SK-N-SH treated with all-trans-retinoic acid at 6 μM for 48 hours (cell line): ENCODE measurements at regions not wholly inside any gene's neighbourhood (a gene's known extent, or its start where the extent isn't known, plus 50 kb on each side); places are given as distances from the start of the nearest gene placed in this dataset.

Source experiments
- ATAC-seq: fragments of 200-7000 bp; cut with Tn5 transposase; 3 replicates; pipeline ENCODE4 v1.9.1; 2020; ENCODE audit warnings: mild to moderate bottlenecking, moderate library complexity
- ARNTL ChIP-seq: fragments of 450-650 bp; formaldehyde crosslinking; IDR thresholded peaks from 2 replicates; pipeline ENCODE4 v1.5.0; 2020; ENCODE audit warnings: low read depth, mild to moderate bottlenecking, moderate library complexity, borderline replicate concordance
- BACH2 ChIP-seq: fragments of 250-450 bp; sonication (Bioruptor Pico); IDR thresholded peaks from 2 replicates; pipeline ENCODE4 v1.9.0; 2021; ENCODE audit warnings: mild to moderate bottlenecking, borderline replicate concordance
- CREB5 ChIP-seq: fragments of 250-450 bp; sonication (Bioruptor Pico); IDR thresholded peaks from 2 replicates; pipeline ENCODE4 v1.5.1; 2020; ENCODE audit warnings: low read depth, mild to moderate bottlenecking, moderate library complexity
- CSDC2 ChIP-seq: fragments of 250-450 bp; sonication (Bioruptor Pico); IDR thresholded peaks from 2 replicates; pipeline ENCODE4 v1.5.0; 2020; ENCODE audit warnings: mild to moderate bottlenecking, moderate library complexity
- ESRRG ChIP-seq: fragments of 250-450 bp; sonication (Bioruptor Pico); IDR thresholded peaks from 2 replicates; pipeline ENCODE4 v1.6.1; 2021; ENCODE audit warnings: mild to moderate bottlenecking
- GLIS3 ChIP-seq: fragments of 250-450 bp; sonication (Bioruptor Pico); IDR thresholded peaks from 2 replicates; pipeline ENCODE4 v1.5.0; 2020; ENCODE audit warnings: mild to moderate bottlenecking, moderate library complexity
- ISL1 ChIP-seq: fragments of 250-450 bp; sonication (Bioruptor Pico); IDR thresholded peaks from 2 replicates; pipeline ENCODE4 v2.1.2; 2022; ENCODE audit warnings: mild to moderate bottlenecking, moderate library complexity
- OSR1 ChIP-seq: fragments of 250-450 bp; sonication (Bioruptor Pico); IDR thresholded peaks from 2 replicates; pipeline ENCODE4 v1.8.0; 2022; ENCODE audit warnings: moderate library complexity, mild to moderate bottlenecking, inconsistent platforms
- PATZ1 ChIP-seq: fragments of 250-450 bp; sonication (Bioruptor Pico); IDR thresholded peaks from 2 replicates; pipeline ENCODE4 v1.8.0; 2020; ENCODE audit warnings: mild to moderate bottlenecking, moderate library complexity, borderline replicate concordance
- PPARA ChIP-seq: fragments of 250-450 bp; sonication (Bioruptor Pico); IDR thresholded peaks from 2 replicates; pipeline ENCODE4 v1.5.0; 2020; ENCODE audit warnings: mild to moderate bottlenecking, borderline replicate concordance
- SNAI2 ChIP-seq: fragments of 250-450 bp; sonication (Bioruptor Pico); IDR thresholded peaks from 2 replicates; pipeline ENCODE4 v1.5.0; 2020; ENCODE audit warnings: mild to moderate bottlenecking, moderate library complexity
- TCF4 ChIP-seq: fragments of 250-450 bp; sonication (Bioruptor Pico); IDR thresholded peaks from 2 replicates; pipeline ENCODE4 v1.8.0; 2021; ENCODE audit warnings: mild to moderate bottlenecking, moderate library complexity, borderline replicate concordance
- TSHZ2 ChIP-seq: fragments of 250-450 bp; sonication (Bioruptor Pico); IDR thresholded peaks from 2 replicates; pipeline ENCODE4 v1.5.0; 2020; ENCODE audit warnings: mild to moderate bottlenecking, moderate library complexity
- ZC3H10 ChIP-seq: fragments of 250-450 bp; sonication (Bioruptor Pico); IDR thresholded peaks from 2 replicates; pipeline ENCODE4 v1.5.1; 2021; ENCODE audit warnings: mild to moderate bottlenecking, moderate library complexity
- ZFP3 ChIP-seq: fragments of 250-450 bp; sonication (Bioruptor Pico); IDR thresholded peaks from 2 replicates; pipeline ENCODE4 v1.5.0; 2020; ENCODE audit warnings: mild to moderate bottlenecking, moderate library complexity
- ZFP30 ChIP-seq: fragments of 450-650 bp; formaldehyde crosslinking; IDR thresholded peaks from 2 replicates; pipeline ENCODE4 v1.5.0; 2022; ENCODE audit warnings: mild to moderate bottlenecking, moderate library complexity
- ZNF565 ChIP-seq: fragments of 450-650 bp; formaldehyde crosslinking; conservative IDR thresholded peaks from 2 replicates; pipeline ENCODE4 v1.5.0; 2020; ENCODE audit warnings: low read depth, mild to moderate bottlenecking, moderate library complexity
- ZNF70 ChIP-seq: fragments of 450-650 bp; formaldehyde crosslinking; IDR thresholded peaks from 2 replicates; pipeline ENCODE4 v1.5.0; 2020; ENCODE audit warnings: mild to moderate bottlenecking, moderate library complexity
- ZNF8 ChIP-seq: fragments of 450-650 bp; formaldehyde crosslinking; IDR thresholded peaks from 2 replicates; pipeline ENCODE4 v1.5.0; 2020; ENCODE audit warnings: mild to moderate bottlenecking, moderate library complexity
- TF ChIP-seq, protein P1 (sequence below): fragments of 250-450 bp; sonication (Bioruptor Pico); IDR thresholded peaks from 2 replicates; pipeline ENCODE4 v1.5.1; 2021; ENCODE audit warnings: mild to moderate bottlenecking, moderate library complexity

DNA sequence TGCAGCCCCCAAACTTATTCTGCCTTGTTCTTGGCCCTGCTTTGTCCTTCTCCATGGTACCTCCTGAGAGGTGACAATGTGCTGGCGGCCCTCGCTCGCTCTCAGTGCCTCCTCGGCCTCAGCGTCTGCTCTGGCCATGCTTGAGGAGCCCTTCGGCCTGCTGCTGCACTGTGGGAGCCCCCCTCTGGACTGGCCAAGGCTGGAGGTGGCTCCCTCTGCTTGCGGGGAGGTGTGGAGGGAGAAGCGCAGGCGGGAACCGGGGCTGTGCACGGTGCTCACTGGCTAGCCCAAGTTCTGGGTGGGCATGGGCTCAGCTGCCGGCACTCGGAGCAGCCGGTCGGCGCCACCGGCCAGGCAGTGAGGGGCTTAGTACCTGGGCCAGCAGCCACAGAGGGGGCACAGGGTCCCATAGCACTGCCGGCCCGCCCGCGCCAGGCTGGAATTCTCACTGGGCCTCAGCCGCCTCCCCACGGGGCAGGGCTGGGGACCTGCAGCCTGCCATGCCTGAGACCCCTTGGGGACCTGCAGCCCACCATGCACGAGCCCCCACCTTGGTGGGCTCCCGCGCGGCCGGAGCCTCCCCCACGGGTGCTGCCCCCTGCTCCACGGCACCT is 55.9 kb upstream of the RALGAPA2 start:
- TF ChIP-seq ARNTL (CRISPR knock-in tag): no peak
- no peak for TF ChIP-seq ESRRG
- TF ChIP-seq TCF4 (CRISPR knock-in tag): no peak
- no peak for TF ChIP-seq PPARA (CRISPR knock-in tag)
- no peak for TF ChIP-seq ZFP3 (CRISPR knock-in tag)
- TF ChIP-seq GLIS3 (CRISPR knock-in tag): no peak
- no peak for TF ChIP-seq OSR1 (CRISPR knock-in tag)
- TF ChIP-seq TSHZ2 (CRISPR knock-in tag): no peak
- no peak for TF ChIP-seq ZNF565 (CRISPR knock-in tag)
- ATAC-seq: no peak

DNA sequence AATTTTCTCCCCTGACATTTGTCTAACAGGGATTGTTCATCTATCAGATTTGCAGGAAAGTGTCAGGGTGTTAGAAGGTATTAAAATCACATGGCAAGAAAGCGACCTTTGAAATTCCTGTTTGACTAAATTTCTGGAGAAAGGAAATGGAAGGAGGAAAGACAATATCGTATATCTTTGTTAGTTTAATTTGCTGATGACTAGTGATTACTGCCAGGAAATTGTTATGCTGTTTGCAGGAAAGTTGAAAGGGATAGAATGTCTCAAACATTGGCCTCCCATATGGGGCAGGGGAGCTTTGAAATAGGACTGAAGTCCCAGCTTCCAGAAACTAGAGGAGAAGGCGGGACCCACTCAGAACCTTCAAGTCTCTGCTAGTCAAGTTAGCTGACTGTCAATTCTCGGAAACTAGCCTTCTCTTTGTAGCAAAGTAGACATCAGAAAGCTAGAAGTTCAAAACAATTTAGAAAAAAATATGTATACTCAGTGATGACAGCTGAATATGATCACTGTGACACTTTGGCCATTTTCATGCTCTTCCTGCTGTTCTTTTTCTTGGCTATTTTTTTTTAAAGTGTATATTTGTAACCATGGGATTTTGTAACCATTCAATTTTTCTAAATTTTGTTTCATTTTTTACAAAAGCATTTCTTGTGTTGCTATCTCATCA is 53.4 kb upstream of the RALGAPA2 start:
- TF ChIP-seq ZC3H10 (CRISPR knock-in tag) (no peak), ZNF8 (CRISPR knock-in tag) (no peak), CSDC2 (no peak), TCF4 (CRISPR knock-in tag) (no peak), OSR1 (CRISPR knock-in tag) (no peak), ZNF70 (CRISPR knock-in tag) (no peak), CREB5 (no peak), PATZ1 (CRISPR knock-in tag) (no peak), ZFP30 (CRISPR knock-in tag) (no peak), TSHZ2 (CRISPR knock-in tag) (no peak), SNAI2 (CRISPR knock-in tag) (no peak), ZFP3 (CRISPR knock-in tag) (no peak), BACH2 (CRISPR knock-in tag) (no peak), ARNTL (CRISPR knock-in tag) (no peak), GLIS3 (CRISPR knock-in tag) (no peak), PPARA (CRISPR knock-in tag) (no peak), ISL1 (CRISPR knock-in tag) (no peak)
- TF ChIP-seq, protein P1, sequence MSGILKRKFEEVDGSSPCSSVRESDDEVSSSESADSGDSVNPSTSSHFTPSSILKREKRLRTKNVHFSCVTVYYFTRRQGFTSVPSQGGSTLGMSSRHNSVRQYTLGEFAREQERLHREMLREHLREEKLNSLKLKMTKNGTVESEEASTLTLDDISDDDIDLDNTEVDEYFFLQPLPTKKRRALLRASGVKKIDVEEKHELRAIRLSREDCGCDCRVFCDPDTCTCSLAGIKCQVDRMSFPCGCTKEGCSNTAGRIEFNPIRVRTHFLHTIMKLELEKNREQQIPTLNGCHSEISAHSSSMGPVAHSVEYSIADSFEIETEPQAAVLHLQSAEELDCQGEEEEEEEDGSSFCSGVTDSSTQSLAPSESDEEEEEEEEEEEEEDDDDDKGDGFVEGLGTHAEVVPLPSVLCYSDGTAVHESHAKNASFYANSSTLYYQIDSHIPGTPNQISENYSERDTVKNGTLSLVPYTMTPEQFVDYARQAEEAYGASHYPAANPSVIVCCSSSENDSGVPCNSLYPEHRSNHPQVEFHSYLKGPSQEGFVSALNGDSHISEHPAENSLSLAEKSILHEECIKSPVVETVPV (CRISPR knock-in tag): no peak
- no peak for ATAC-seq
